Hematopoietic multipotent progenitor cell treated with erythropoietin and hydrocortisone succinate and interleukin-3 and kit ligand, for 17 days (in vitro differentiated cells): ENCODE measurements at regions not wholly inside any gene's neighbourhood (a gene's known extent, or its start where the extent isn't known, plus 50 kb on each side); places are given as distances from the start of the nearest gene placed in this dataset.

Experiments used
- DNase-seq: peaks from one replicate; pipeline ENCODE4 v3.0.0-alpha.2; 2015; ENCODE audit warnings: low spot score

DNA sequence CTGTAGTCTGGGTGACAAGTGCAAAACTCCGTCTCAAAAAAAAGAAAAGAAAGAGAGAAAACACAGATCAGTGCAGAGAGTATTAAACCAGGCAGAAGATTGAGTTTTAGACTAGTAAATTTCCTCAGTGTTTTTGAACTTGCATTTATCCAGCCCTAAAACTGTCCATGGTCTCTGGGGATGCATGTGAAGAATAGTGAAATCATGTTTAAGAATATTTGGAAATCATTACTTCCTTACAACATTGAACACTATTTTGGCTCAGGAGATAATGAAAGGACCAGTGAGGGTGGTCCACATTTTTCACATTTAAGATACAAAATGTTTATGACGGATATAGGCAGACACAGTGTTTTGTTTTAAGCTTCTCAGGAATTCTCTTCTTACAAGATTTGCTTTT is 195.8 kb upstream of the RASGEF1B start:
- DNase-seq, result no peak

DNA sequence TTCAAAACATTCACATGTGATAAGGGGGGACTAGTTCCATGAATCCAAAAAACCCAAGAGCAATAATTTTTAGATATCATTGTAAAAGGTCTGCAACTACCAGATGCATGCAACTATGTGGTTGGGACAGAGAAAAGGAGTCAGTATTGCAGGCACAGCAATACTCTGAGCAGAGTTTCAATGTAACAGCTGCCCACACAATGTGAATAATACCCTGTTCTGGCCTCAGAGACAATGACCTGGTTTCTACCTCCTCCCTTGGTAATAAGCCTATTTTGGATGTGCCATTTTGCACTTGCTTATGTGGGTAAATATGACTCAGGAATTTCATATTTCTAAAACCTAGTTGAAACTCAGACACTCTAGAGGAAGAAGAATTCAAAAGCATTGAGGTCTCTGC is 194.8 kb upstream of the RASGEF1B start:
- DNase-seq, result no peak

DNA sequence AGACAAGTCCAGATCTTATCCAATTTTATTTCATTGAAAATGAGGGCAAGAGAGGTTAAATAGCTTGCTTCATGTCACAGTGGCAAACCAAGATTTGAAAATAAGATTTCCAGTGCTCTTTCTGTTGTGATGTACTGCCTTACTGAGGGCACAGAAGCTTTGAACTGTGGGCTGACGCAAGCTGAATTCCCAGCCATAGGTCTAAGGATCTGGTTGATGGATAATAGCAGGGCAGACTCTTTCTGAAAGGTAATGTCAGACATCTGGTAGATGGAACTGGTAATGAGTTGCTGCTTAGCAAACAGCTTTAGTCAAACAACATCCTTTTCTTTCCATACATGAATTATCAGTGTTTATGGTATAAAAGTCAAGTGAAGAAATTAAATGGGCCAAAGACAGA is 193.9 kb upstream of the RASGEF1B start:
- DNase-seq, result no peak

DNA sequence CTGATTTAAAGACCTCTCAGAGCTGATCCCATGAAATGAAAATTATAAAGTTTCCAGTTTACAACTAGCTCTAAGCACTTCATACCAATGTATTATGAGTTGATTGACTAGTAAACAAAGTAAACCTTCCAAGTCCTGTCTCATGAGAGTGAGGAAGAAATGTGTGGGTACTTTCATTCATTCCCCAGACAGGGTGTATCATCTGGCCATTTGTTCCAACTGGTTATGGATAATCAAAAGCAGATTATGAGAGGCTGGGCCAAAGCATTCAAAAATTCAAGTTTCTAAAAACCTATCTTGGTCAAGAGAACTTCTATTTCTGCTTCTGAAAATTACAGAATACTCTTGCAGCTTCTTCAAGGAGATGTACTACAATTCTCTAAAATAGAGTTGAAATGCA is 193.3 kb upstream of the RASGEF1B start:
- no peak for DNase-seq

DNA sequence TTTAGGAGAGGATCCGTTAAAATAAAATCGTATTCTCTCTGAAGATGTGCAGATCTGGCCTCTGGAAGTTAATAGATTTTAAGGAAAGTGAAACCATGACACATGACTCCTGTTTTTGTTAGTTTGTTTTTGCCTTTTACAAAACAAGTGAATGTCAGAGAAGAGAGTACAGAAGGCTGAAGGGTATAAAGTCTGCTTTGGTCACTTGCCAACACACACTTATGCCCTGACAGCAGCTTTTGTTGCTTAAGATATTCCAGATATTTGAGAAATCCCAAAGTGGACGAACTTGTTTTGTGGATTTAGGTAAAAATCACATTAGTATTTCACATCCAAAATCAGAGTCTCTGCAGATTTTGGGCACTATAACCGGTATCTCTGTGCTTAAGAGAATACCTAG is 192.4 kb upstream of the RASGEF1B start:
- DNase-seq, result no peak

DNA sequence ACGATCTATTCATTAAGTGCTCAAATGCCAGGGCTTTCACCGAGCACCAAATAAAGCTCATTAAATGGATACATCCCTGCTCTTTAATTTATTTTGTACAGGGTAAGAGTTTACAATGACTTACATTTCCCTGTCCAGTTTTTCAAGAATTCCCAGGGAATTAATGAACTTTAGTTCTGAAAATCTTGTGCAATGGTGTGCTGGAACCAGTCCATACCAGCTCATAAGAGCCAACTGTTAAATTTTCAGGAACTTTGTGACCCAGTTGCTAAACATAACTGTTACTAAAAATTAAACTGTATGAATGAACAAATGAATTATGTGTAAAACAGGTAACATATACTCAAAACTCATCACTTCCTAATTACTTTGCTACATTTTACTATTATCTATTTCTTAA is 191.7 kb upstream of the RASGEF1B start:
- no peak for DNase-seq

DNA sequence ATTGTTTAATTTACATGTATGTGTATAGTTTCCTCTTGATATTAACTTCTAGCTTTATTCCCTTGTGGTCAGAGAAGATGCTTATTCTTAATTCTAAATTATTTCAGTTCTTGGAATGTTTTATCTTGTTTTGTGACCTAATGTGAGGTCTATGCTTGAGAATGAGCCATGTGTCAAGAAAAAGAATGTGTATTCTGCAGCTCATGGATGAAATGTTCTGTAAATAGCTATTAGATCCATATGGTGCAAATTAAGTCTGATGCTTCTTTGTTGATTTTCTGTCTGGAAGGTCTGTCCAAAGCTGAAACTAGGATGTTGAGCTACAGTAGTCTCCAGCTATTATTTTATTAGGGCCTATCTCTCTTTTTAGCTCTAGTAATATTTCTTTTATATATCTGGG is 187.3 kb upstream of the RASGEF1B start:
- DNase-seq, result no peak

DNA sequence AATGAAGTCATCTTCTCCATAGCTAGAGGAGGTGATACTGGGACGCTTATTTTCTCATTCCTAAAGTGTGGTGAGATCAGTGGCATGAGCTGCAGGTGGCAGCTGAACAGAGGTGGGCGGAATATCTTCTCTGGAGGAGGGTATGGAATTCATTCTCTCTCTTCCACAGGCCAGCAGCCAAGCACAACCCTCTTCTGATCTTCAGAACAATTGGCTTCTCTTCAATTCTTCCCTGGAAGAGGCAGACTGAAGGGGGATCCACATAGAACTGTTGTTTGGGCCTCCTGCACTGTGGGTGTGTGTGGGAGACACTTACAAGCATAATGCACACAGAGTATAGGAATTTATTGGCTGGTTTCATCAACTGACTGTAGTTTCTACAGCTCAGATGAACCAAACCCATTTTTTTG is 180.4 kb upstream of the RASGEF1B start:
- no peak for DNase-seq

DNA sequence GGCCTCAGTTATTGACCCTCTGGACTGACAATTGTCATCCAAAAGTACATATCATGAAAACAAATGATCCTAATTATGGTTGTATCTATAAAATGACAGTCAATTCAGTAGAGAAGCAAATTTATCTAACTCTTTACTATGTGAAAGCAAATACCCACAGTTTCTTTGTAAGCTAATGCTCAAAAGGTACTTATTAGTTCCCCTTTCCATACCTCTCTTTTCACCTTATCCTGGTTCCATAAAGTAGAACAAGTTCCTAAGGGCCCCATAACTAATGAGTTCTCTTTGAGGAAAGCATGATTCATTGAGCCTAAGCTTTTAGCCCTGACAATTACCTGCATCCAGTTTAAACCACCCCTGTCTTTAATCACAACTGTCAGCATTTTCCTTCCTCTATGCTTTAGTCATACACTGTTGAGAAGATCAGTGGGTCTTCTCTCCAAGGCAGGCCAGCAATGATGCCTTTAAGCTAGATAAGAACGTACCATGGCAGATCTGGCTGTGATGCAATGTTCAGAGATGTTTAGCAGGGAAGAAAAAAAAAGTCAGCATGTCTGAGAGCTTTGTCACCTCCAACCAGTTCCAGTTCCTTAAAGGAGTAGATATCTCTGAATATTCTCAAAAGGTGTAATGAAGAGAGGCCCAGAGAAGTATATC is 179.7 kb upstream of the RASGEF1B start:
- no peak for DNase-seq

DNA sequence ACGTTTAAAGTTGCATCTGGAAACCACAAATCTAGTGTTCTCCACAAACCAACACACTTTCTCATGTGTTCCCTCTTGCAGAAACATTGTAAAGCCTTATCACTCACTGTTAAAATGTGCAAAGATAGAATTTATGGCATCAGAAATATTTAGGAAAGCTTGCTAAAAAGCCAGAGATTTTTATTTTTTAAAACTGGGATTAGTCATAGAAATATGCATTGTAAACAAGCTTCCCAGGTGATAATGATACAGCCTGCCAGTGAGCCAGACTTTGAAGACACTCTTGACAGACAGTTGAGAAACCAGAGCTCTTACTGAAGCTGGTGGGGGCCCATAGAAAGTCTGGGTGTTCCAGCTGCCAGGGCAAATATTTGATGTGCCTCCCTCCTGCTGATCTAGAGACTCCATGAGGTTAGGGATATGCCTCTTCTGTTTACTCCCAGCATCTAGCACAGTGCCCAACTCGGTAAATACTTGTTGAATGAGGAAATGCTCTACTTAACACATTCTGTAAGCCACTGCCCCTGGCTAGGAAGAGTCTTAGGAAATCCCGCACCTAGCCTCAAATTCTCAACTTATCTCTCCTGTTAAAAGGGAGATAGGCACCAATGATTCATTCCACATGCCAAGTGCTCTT is 179.0 kb upstream of the RASGEF1B start:
- no peak for DNase-seq

DNA sequence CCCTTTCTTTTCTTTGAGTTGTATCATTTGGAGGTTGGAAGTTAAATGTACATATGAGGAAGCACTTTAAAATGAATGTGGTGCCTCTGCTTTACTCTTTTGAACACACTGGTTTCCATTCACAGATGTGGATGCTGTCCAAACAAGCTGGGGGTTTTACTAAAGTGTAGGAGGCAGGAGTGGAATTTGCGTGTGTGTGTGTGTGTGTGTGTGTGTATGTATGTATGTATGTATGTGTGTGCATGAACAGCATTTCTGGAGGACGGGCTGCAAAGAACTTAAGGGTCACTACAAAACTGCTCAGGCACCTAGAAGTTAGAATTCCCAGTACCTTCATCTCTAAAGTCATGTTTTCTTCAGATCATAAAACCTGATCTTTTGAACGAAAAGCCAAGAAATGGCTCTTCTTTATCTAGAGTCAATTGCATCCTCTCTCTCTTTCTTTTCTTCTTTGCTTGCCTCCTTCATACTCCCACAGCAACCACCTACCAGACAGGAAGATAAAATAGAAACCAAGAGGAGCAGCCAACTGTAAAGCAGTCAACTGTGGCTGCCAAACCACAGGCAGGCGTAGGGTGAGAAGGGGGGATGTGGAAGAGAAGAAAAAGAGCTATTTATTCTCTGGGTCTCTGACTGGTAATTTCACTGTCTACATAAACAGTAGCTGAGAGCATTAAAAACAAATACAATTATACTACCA is 177.0 kb upstream of the RASGEF1B start:
- no peak for DNase-seq

DNA sequence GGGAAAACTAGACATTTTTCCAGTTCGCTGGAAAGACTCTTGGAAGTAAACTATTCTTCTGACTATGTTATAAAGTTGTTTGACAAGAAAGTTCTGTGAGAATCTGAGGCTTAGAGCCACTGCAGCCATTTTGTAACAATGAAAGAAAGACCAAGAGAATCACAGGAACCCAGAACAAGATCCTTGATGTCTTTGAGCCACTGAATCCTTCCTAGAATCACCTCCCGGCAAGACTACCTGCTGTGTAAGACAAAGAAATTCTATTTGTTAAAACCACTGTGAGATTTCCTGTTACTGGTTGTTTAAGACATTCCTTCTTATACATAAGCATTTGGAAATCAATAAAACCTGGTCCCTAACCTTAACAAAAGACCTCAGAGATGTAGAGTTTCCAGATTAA is 175.7 kb upstream of the RASGEF1B start:
- DNase-seq, result no peak

DNA sequence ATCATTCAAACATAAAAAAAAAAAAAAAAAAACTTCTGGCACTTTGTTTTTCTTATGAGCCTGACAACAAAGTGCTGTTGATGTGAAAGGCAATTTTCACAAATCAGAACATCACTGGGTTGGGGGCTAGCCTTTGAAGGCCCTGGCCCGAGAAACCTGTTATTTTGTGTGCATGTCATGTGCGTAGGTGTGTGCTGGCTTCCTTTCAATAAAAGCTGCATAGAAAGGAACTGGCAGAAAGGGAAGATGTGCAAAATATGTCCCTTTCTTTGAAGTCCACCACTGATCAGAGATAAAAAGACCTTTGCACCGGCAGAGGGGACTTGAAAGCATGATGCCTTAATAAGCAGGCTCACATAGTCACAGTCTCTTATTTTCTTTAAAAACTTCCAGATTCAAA is 170.8 kb upstream of the RASGEF1B start:
- no peak for DNase-seq

DNA sequence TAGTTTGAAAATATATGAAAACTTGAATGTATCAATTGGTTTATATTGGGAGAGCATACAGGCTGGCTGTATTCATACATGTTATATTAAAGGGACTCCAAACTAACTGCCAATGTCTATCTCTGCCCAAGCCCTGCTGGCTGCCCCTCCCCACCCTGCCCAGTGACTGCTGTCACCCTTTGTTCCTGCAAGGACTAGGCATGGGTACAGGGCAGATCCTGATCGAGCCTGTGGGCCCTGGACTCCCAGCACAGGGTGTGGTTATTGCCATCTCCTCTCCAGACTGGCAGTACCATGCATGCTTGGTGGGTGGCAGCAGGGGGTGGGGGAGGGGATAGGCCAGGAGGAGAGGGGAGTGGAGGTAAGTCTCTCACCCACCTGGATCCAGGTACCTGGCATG is 167.5 kb upstream of the RASGEF1B start:
- DNase-seq, result no peak

DNA sequence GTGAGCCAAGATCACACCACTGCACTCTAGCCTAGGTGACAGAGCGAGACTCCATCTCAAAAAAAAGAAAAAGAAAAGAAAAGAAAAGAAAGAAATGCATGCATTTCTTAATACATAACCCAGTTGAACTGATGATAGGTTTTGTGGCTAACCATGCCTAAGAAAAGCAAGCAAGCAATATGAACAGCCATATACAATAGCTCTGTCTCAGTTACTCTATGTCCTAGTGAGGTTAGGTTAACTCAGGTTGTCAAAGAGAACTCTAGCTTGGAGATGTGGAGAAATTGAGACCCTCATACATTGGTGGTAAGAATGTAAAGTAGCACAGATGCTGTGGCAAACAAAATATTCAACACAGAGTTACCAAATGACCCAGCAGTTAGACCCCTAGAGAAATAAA is 167.0 kb upstream of the RASGEF1B start:
- no peak for DNase-seq

DNA sequence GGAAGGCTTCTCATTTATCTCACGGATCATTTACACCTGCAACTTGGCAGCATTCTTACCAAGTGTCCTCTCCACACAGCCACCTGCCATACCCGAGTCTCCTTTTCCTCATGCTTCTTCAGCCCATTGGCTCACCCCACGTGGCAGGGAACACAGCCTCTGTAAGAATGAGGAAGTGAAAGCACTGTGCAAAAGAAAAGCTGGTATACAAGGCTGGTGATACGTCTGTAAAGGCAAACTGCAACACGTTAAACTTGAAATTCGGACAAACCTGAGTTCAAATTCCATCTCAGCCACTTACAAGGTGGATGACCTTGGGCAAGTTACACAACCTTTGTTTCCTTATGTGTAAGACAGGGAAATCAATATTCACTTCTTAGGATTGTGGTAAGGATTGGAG is 164.0 kb upstream of the RASGEF1B start:
- DNase-seq, result no peak

DNA sequence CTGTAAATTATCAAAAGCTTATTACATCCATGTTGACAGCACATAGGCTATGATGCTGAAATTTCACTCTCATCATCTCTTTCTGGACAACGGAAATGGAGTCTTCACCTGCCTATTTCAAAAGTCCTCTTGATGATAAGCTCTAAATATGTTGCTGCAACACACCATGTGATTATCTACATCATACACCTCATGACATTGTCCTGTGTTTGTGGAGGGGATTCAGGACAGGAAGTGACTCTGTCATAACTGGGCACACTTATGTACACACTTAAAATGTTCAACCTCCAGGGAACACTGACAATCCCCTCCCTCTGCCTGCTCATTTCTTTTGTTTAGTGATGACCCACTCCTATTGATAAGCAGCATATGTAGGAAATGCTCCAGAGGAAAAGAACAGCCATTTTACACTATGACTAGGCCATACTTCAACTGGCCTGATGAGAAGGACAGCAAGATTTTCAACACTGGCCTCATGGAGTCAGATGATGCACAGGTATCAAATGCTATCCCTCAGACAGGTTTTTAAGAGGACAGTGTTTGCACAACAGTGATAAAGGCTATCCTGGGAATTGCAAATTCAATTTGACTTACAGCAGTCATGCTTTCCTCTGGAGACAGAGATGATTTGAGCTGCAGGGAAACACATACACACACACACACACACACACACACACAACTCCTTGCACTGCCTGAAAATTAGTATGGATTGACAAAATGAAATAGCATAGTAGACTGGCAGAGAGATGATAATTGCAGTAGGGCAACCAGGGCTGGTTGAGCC is 163.3 kb upstream of the RASGEF1B start:
- DNase-seq, result no peak

DNA sequence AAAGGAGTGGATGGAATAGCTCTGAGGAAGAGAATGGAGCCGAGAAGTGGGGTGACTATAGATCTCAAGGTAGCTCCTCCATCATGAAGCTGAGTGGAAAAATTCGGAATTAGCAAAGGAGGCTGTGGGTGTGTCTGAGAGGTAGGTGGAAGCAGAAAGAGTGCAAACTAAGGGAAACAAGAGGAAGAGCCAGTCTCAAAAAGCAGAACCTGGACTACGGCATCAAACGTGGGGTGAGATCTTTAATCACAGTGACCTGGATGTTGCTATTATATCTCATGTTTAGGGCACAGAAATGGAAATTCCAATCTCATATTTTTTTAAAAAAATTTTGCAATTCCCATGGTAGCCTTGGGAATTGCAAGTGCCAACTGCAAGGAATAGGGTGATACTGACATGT is 162.5 kb upstream of the RASGEF1B start:
- no peak for DNase-seq

DNA sequence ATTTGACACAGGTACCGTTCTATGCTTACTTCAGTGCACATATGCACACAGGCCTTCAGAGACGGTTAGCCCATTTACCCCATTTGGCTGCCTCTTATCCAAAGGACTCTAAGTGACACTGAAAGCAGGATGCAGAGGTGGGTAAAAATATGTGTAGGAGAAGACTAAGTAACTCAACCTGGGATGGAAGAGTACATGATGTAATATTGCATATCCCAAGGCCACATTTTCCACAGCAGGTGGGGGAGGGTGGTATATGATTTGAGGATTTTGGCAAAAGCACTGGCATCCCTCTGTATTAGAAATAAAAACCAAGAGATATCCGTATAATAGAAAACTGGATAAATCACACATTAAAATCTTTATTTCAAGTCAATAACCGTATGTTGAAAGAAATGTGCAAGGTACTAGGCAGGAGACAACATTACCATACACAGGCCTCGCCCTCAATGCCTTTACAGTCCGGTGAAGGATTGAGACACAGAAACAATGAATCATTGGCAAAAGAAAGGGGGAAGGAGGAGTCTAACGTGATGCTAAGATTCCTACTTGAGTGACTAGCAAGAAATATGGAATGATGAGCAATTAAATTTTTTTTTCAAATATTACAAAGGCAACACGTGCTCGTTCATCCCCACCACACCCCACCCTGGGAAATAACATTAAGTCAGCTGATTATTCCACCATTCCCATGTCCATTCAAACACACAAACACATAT is 161.0 kb upstream of the RASGEF1B start:
- no peak for DNase-seq

DNA sequence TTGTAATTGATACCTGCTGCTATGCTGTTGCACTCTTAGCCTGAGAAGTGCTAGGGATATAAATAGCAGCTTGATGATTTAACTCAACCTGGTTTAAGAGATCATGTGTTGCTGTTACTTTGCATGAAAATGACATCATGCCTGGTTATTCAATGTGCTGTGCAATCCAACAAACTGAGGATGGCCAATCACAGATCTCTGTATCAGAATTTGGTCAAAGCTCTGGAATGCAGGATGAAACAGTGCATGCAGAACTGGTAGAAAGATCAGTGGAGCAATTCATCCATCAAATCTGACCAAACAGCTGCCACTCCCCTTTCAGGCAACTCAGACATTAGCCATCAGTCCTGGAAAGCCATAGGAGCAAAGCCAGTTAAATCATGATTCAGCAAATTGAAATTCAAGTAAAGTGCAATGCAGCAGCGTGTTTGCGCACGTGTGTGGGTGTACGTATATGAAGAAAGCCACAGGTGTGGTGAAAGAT is 160.3 kb upstream of the RASGEF1B start:
- DNase-seq, result no peak

DNA sequence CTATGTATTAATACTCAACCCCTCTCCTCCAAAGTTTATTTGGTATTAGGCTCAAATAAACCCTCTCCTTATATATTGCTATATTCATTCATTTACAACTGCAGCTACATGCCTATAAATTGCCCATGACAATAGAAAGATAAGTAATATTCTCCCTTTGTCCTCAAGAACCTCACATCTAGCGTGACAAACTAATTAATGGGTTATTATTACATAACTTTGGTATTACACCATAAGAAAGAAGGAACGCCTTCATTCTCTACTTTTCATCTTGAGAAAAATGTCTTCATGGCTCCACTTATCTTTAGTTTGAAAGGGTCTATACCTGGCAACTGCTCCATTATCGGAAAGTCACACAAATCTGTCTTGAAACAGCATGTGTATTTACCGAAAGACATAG is 157.7 kb upstream of the RASGEF1B start:
- DNase-seq, result no peak

DNA sequence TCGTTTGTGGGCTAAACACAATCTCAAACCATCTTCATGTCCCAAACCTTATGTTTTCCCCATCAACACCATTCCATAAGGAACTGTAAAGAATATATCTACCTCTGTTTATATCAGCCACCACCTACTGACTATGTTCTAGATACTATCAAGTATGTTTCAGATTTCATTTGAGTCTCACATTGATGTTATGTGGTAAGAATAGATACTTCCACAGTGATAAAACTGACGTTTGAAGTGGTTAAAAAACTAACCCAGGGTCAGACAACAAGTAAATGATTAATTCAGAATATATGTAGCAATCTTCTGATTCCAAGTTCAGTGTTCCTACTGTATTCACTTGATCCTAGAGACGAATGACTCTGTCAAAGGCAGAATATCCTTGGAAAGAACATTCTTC is 156.8 kb upstream of the RASGEF1B start:
- no peak for DNase-seq
